Prostate gland (tissue), 2 donors: ENCODE measurements at regions not wholly inside any gene's neighbourhood (a gene's known extent, or its start where the extent isn't known, plus 50 kb on each side); places are given as distances from the start of the nearest gene placed in this dataset.

ENCODE experiments used
- POLR2A ChIP-seq: fragments of 450-650 bp; IDR thresholded peaks from one replicate; pipeline ENCODE4 v1.6.1; 2016; ENCODE audit warnings: antibody characterized with exemption, mild to moderate bottlenecking
- TF ChIP-seq, protein P1 (sequence below), 4 experiments: fragments of 200-600 bp in 2 of 4; fragments of 450-650 bp in 2 of 4; sonication (generic) in 2 of 4; IDR thresholded peaks; 1 replicate in 3 of 4; 2 replicates in 1 of 4; pipeline ENCODE4 v1.5.1; 2016 to 2019; ENCODE audit warnings: antibody characterized with exemption in 4 of 4, mild to moderate bottlenecking in 2 of 4, moderate library complexity in 2 of 4

DNA sequence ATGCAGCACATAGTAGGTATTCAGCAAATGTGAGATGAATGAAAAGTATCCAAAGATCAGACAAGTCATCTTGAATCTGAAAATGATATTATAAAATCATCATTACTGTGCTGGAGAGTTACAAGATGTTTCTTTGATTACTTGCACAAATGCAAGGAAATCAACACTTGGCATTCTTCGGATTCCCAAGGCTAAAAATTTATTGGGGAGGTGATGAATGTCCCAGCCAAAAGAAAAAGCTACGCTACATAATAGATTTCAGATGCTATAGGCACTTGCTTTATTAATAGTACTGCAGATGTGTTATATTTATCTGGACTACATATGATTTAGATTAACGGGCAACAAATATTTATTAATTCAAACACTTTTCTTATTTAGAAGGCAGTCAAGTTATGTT is 286.7 kb upstream of the TENM3 start:
- TF ChIP-seq, protein P1, sequence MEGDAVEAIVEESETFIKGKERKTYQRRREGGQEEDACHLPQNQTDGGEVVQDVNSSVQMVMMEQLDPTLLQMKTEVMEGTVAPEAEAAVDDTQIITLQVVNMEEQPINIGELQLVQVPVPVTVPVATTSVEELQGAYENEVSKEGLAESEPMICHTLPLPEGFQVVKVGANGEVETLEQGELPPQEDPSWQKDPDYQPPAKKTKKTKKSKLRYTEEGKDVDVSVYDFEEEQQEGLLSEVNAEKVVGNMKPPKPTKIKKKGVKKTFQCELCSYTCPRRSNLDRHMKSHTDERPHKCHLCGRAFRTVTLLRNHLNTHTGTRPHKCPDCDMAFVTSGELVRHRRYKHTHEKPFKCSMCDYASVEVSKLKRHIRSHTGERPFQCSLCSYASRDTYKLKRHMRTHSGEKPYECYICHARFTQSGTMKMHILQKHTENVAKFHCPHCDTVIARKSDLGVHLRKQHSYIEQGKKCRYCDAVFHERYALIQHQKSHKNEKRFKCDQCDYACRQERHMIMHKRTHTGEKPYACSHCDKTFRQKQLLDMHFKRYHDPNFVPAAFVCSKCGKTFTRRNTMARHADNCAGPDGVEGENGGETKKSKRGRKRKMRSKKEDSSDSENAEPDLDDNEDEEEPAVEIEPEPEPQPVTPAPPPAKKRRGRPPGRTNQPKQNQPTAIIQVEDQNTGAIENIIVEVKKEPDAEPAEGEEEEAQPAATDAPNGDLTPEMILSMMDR (IDR thresholded peaks at IDR 0.05): no peak
- no peak for TF ChIP-seq POLR2A
